ENCODE measurements at regions not wholly inside any gene's neighbourhood (a gene's known extent, or its start where the extent isn't known, plus 50 kb on each side); places are given as distances from the start of the nearest gene placed in this dataset.

- Histone ChIP-seq H3K4me1 (ENCODE audit: control insufficient read depth, insufficient read depth, low read length) (no peaks in the 10 kb centered on the region), H3K9me3 (replicated peaks; ENCODE audit: control insufficient read depth, low read depth, low read length) (no peaks in the 10 kb centered on the region), H3K27ac (ENCODE audit: low read length) (no peak overlapping the region), H3K36me3 (ENCODE audit: control insufficient read depth, insufficient read depth, low read length) (no peaks in the 10 kb centered on the region), H3K27me3 (ENCODE audit: control insufficient read depth, insufficient read depth, low read length) (peaks cover 9% of the 10 kb centered on the region), H3K4me3 (ENCODE audit: low read length) (no peak overlapping the region)
- no peak for DNase-seq
- no CpG with 5 or more reads among the region's 4 CpGs for WGBS (ENCODE audit: insufficient coverage)
These were observed 440.3 kb downstream of the ZIC3 start for GRCh38 chrX:138006180-138006579.

DNA sequence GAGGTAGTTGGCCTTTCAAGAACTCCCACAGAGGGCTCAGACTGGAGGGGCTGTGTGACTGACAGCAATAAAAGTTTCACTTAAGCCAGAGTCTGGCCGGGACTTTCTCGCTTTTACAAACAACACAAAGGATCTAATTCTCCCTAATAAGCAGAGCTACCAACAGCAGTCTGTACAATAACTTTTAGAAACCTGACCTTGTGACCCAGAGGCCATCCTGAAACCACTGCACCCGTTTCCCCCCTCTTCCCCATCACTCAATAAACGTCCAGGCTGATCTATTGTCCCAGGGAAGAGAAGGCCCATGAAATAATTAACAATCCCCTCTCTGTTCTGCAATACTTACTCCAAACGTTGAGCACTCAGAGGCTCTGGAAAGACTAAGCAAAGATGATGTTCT lies 442.4 kb downstream of the ZIC3 start:
- Histone ChIP-seq H3K27me3 (ENCODE audit: control insufficient read depth, insufficient read depth, low read length) (peaks cover 13% of the 10 kb centered on the region), H3K4me1 (ENCODE audit: control insufficient read depth, insufficient read depth, low read length) (no peaks in the 10 kb centered on the region)
- 18% methylated on average over 3 of the region's 5 CpGs for WGBS (ENCODE audit: insufficient coverage)

DNA sequence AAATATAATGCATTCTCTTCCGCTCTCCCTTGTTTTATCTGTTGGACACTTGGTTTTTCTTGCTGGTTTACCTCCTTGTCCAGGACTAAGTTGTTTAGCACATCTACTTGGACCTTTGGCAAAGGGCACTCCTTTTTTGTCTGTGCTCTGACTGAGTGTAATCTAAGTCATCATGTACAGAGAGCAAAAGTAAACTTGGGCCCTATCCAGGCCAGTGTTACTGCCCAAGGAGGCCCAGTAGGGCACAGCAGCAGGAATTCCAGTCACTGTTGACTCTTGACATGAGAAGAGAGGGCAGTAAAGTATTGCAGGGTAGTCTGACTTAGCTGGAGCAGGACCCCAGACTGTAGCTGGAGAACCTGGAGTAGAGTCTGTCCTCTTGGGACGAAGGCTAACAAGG lies 445.5 kb downstream of the ZIC3 start:
- Histone ChIP-seq H3K9me3 (replicated peaks; ENCODE audit: control insufficient read depth, low read depth, low read length) (no peaks in the 10 kb centered on the region), H3K4me3 (ENCODE audit: low read length) (no peak overlapping the region), H3K27me3 (ENCODE audit: control insufficient read depth, insufficient read depth, low read length) (peaks cover 12% of the 10 kb centered on the region), H3K36me3 (ENCODE audit: control insufficient read depth, insufficient read depth, low read length) (no peaks in the 10 kb centered on the region), H3K4me1 (ENCODE audit: control insufficient read depth, insufficient read depth, low read length) (no peaks in the 10 kb centered on the region), H3K27ac (ENCODE audit: low read length) (no peak overlapping the region)
- DNase-seq = peak; percentile 4
- WGBS (ENCODE audit: insufficient coverage) = 82% methylated on average over 1 of the region's 2 CpGs

More for the DNA sequence above, 442.4 kb downstream of the ZIC3 start:
- no peak for DNase-seq
- Histone ChIP-seq H3K36me3 (ENCODE audit: control insufficient read depth, insufficient read depth, low read length) (no peaks in the 10 kb centered on the region), H3K9me3 (replicated peaks; ENCODE audit: control insufficient read depth, low read depth, low read length) (no peaks in the 10 kb centered on the region), H3K4me3 (ENCODE audit: low read length) (no peak overlapping the region), H3K27ac (ENCODE audit: low read length) (no peak overlapping the region)

- H3K27me3 ChIP-seq (ENCODE audit: control insufficient read depth, insufficient read depth, low read length) = peaks cover 6% of the 10 kb centered on the region
- H3K4me1 ChIP-seq (ENCODE audit: control insufficient read depth, insufficient read depth, low read length) = no peaks in the 10 kb centered on the region
- DNase-seq = peak; percentile 1
- H3K4me3 ChIP-seq (ENCODE audit: low read length) = no peak overlapping the region
- no peak overlapping the region for H3K27ac ChIP-seq (ENCODE audit: low read length)
- WGBS (ENCODE audit: insufficient coverage) = 30% methylated on average over 3 of the region's 3 CpGs
- H3K9me3 ChIP-seq (replicated peaks; ENCODE audit: control insufficient read depth, low read depth, low read length) = no peaks in the 10 kb centered on the region
- no peaks in the 10 kb centered on the region for H3K36me3 ChIP-seq (ENCODE audit: control insufficient read depth, insufficient read depth, low read length)
These were observed 448.6 kb downstream of the ZIC3 start for GRCh38 chrX:138014577-138014976.

GRCh38 chrX:138018145-138018799 lies 452.3 kb downstream of the ZIC3 start:
- Histone ChIP-seq H3K9me3 (replicated peaks; ENCODE audit: control insufficient read depth, low read depth, low read length) (no peaks in the 10 kb centered on the region), H3K4me1 (ENCODE audit: control insufficient read depth, insufficient read depth, low read length) (no peaks in the 10 kb centered on the region), H3K27me3 (ENCODE audit: control insufficient read depth, insufficient read depth, low read length) (peaks cover 6% of the 10 kb centered on the region), H3K36me3 (ENCODE audit: control insufficient read depth, insufficient read depth, low read length) (no peaks in the 10 kb centered on the region), H3K27ac (ENCODE audit: low read length) (no peak overlapping the region), H3K4me3 (ENCODE audit: low read length) (no peak overlapping the region)
- peak; percentile 6 for DNase-seq
- no CpG with 5 or more reads among the region's 1 CpG for WGBS (ENCODE audit: insufficient coverage)

GRCh38 chrX:138020941-138021340 lies 455.0 kb downstream of the ZIC3 start:
- Histone ChIP-seq H3K36me3 (ENCODE audit: control insufficient read depth, insufficient read depth, low read length) (no peaks in the 10 kb centered on the region), H3K27me3 (ENCODE audit: control insufficient read depth, insufficient read depth, low read length) (peaks cover 11% of the 10 kb centered on the region), H3K27ac (ENCODE audit: low read length) (no peak overlapping the region), H3K4me3 (ENCODE audit: low read length) (no peak overlapping the region), H3K4me1 (ENCODE audit: control insufficient read depth, insufficient read depth, low read length) (no peaks in the 10 kb centered on the region), H3K9me3 (replicated peaks; ENCODE audit: control insufficient read depth, low read depth, low read length) (no peaks in the 10 kb centered on the region)
- no CpG with 5 or more reads among the region's 1 CpG for WGBS (ENCODE audit: insufficient coverage)
- no peak for DNase-seq

DNA sequence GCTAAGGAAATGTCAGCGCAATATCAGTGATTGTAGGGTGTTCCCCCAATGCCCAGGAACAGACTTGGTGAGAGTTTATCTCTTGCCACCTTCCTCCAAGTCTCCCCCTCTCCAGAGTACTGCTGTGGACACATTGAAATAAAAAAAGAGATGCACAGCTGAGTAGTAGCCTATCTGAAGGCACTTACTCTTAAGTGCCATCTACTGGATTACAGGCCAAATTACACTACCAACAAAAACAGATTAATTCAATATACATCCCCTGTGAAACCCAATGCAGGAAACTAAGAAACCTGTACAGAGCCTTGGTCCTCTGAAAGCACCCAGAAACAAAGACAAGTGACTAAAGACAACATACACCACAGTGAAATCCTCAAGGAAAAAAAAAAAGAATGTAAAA lies 460.3 kb downstream of the ZIC3 start:
- H3K36me3 ChIP-seq (ENCODE audit: control insufficient read depth, insufficient read depth, low read length) = no peaks in the 10 kb centered on the region
- WGBS (ENCODE audit: insufficient coverage) = no CpG with 5 or more reads among the region's 1 CpG
- H3K4me1 ChIP-seq (ENCODE audit: control insufficient read depth, insufficient read depth, low read length) = no peaks in the 10 kb centered on the region

DNA sequence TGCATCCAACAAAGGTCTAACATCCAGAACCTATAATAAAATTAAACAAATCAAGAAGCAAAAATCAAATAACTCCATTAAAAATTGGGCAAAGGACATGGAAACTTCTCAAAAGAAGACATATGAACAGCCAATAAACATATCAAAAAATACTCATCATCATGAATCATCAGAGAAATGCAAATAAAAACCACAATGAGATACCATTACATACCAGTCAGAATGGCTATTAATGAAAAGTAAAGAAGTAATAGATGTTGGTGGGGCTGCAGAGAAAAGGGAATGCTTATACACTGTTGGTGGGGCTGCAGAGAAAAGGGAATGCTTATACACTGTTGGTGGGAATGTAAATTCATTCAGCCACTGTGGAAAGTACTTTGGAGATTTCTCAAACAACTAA lies 465.8 kb downstream of the ZIC3 start:
- Histone ChIP-seq H3K36me3 (ENCODE audit: control insufficient read depth, insufficient read depth, low read length) (no peaks in the 10 kb centered on the region), H3K27me3 (ENCODE audit: control insufficient read depth, insufficient read depth, low read length) (peaks cover 3% of the 10 kb centered on the region), H3K27ac (ENCODE audit: low read length) (no peak overlapping the region), H3K4me3 (ENCODE audit: low read length) (no peak overlapping the region), H3K4me1 (ENCODE audit: control insufficient read depth, insufficient read depth, low read length) (no peaks in the 10 kb centered on the region), H3K9me3 (replicated peaks; ENCODE audit: control insufficient read depth, low read depth, low read length) (no peaks in the 10 kb centered on the region)
- DNase-seq = no peak

More for the DNA sequence above, 460.3 kb downstream of the ZIC3 start:
- H3K9me3 ChIP-seq (replicated peaks; ENCODE audit: control insufficient read depth, low read depth, low read length) = no peaks in the 10 kb centered on the region
- no peak overlapping the region for H3K27ac ChIP-seq (ENCODE audit: low read length)
- peaks cover 7% of the 10 kb centered on the region for H3K27me3 ChIP-seq (ENCODE audit: control insufficient read depth, insufficient read depth, low read length)
- DNase-seq = peak; percentile 14
- no peak overlapping the region for H3K4me3 ChIP-seq (ENCODE audit: low read length)

DNA sequence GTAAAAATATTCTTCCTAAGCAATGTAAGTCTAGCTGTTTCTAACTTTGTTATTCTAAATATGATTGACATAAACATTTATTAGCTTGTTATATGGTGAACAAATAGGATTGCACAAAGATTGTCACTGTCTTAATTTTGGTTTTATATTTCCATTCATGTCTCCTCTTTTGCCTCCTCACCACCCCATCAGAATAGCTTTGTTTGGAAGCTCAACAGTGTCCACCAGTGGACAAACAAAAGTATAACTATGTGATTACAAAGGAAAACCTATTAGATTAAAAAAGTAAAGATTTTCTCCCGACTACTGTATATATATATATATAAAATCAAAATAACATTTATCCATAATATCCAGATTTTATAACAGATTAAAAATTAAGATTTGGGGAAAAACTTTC lies 468.2 kb downstream of the ZIC3 start:
- Histone ChIP-seq H3K27me3 (ENCODE audit: control insufficient read depth, insufficient read depth, low read length) (peaks cover 3% of the 10 kb centered on the region), H3K27ac (ENCODE audit: low read length) (no peak overlapping the region), H3K4me3 (ENCODE audit: low read length) (no peak overlapping the region), H3K36me3 (ENCODE audit: control insufficient read depth, insufficient read depth, low read length) (no peaks in the 10 kb centered on the region), H3K9me3 (replicated peaks; ENCODE audit: control insufficient read depth, low read depth, low read length) (no peaks in the 10 kb centered on the region), H3K4me1 (ENCODE audit: control insufficient read depth, insufficient read depth, low read length) (no peaks in the 10 kb centered on the region)
- peak; percentile 4 for DNase-seq
- no CpG with 5 or more reads among the region's 1 CpG for WGBS (ENCODE audit: insufficient coverage)

DNA sequence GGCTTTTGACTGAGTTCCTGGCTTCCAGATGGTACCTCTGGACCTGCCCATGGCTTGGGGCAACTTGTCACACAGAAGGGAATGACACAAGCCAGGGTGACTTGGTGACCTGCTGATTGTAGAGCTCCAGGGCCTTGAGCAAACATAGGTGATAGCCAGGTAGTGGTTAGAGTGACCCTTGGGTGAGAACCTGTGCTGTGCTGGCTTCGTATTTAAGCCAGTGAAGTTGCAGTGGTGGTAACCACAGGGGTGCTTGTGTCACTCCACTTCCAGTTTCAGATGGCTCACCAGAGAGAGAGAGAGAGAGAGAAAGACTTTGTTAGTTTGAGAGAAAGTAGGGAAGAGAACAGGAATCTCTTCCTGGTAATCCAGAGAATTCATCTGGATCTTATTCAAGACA lies 471.6 kb downstream of the ZIC3 start:
- Histone ChIP-seq H3K9me3 (replicated peaks; ENCODE audit: control insufficient read depth, low read depth, low read length) (peaks cover 2% of the 10 kb centered on the region), H3K27ac (ENCODE audit: low read length) (no peak overlapping the region), H3K27me3 (ENCODE audit: control insufficient read depth, insufficient read depth, low read length) (peaks cover 3% of the 10 kb centered on the region), H3K36me3 (ENCODE audit: control insufficient read depth, insufficient read depth, low read length) (no peaks in the 10 kb centered on the region), H3K4me3 (ENCODE audit: low read length) (no peak overlapping the region), H3K4me1 (ENCODE audit: control insufficient read depth, insufficient read depth, low read length) (no peaks in the 10 kb centered on the region)
- no peak for DNase-seq
- WGBS (ENCODE audit: insufficient coverage) = 70% methylated on average over 1 of the region's 1 CpG

DNA sequence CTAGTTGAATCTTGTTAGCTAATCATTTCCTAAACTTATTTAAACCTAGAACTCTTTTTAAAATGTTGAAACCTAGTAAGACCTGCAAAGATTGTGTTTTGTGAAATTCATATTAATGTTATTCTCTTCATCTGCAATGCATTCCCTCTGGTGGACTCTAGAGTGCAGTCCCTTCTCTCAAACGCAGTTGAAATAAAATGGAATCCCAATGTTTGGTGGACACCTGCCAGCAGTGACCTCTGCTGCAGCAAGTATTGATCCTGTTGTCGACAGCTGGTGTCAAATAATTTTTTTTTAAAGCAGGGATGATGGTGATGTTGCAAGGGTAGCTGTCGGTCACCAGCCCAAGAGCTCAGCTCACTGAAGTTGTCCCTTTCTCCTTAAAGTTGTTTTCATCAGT lies 492.0 kb downstream of the ZIC3 start:
- DNase-seq = no peak
- Histone ChIP-seq H3K9me3 (replicated peaks; ENCODE audit: control insufficient read depth, low read depth, low read length) (no peaks in the 10 kb centered on the region), H3K36me3 (ENCODE audit: control insufficient read depth, insufficient read depth, low read length) (no peaks in the 10 kb centered on the region), H3K4me3 (ENCODE audit: low read length) (no peak overlapping the region), H3K27me3 (ENCODE audit: control insufficient read depth, insufficient read depth, low read length) (no peaks in the 10 kb centered on the region), H3K4me1 (ENCODE audit: control insufficient read depth, insufficient read depth, low read length) (no peaks in the 10 kb centered on the region), H3K27ac (ENCODE audit: low read length) (no peak overlapping the region)
- 15% methylated on average over 2 of the region's 3 CpGs for WGBS (ENCODE audit: insufficient coverage)

Measured in muscle of leg (tissue), 3 donors.